GM12878 (cell line): ENCODE measurements at regions not wholly inside any gene's neighbourhood (a gene's known extent, or its start where the extent isn't known, plus 50 kb on each side); places are given as distances from the start of the nearest gene placed in this dataset.

ENCODE experiments used
- ATAC-seq: fragments of 200-7000 bp; cut with Tn5 transposase; 3 replicates; pipeline ENCODE4 v1.9.1; 2020; ENCODE audit warnings: mild to moderate bottlenecking, moderate library complexity
- BruUV-seq: library from RNA; stranded (reverse); fragments of 400-500 nt; replicated peaks from 2 replicates; lab custom pipeline; 2021; lab: Mats Ljungman, UMichigan
- CTCF ChIA-PET: fragments of 300-600 bp; sonication (Branson Sonifier 250); formaldehyde crosslinking; extraction: SDS; loops from one replicate; lab custom pipeline; 2021; ENCODE audit warnings: inconsistent platforms; lab: Yijun Ruan, JAX
- POLR2A ChIA-PET: fragments of 350-600 bp; formaldehyde crosslinking; extraction: SDS; loops from one replicate; lab custom pipeline; 2021; ENCODE audit warnings: inconsistent platforms; lab: Charles Lee
- RAD21 ChIA-PET: fragments of 300-600 bp; sonication (Branson Sonifier 250); formaldehyde crosslinking; loops from one replicate; lab custom pipeline; 2023; ENCODE audit warnings: antibody characterized with exemption; ENCODE audit not compliant: unreplicated experiment; lab: Charles Lee
- SMC1A ChIA-PET: fragments of 300-600 bp; sonication (Branson Sonifier 250); formaldehyde crosslinking; loops from one replicate; lab custom pipeline; 2023; ENCODE audit not compliant: unreplicated experiment, uncharacterized antibody; lab: Charles Lee
- DNase-seq: peaks from one replicate; pipeline ENCODE4 v3.0.0-alpha.2; 2011; ENCODE audit warnings: low read depth, low spot score
- FAIRE-seq: peaks from 3 replicates; lab custom pipeline; 2011; peaks lifted over from hg19 to GRCh38; lab: Jason Lieb, UNC
- H2AFZ ChIP-seq: 2 replicates; pipeline ENCODE4 v1.6.0; 2011; ENCODE audit warnings: low read depth, low read length, control low read depth; ENCODE audit not compliant: control insufficient read depth
- H3K27ac ChIP-seq: 2 replicates; pipeline ENCODE4 v1.5.1; 2011; ENCODE audit warnings: control low read depth; ENCODE audit not compliant: control insufficient read depth, insufficient read depth
- H3K27me3 ChIP-seq, 2 experiments: replicated peaks in 1 of 2; 2 replicates each; pipeline versions ENCODE4 v1.6.0 to v1.6.1; 2011; ENCODE audit warnings: low read length in 1 of 2; ENCODE audit not compliant: control insufficient read depth in 2 of 2, insufficient read depth in 2 of 2
- H3K36me3 ChIP-seq, 2 experiments: 2 replicates each; pipeline ENCODE4 v1.5.1; 2011; ENCODE audit warnings: low read length in 1 of 2; ENCODE audit not compliant: control insufficient read depth in 2 of 2, insufficient read depth in 2 of 2
- H3K4me1 ChIP-seq: 2 replicates; pipeline ENCODE4 v1.6.1; 2011; ENCODE audit warnings: mild to moderate bottlenecking, low read length, moderate library complexity, mixed read lengths; ENCODE audit not compliant: control insufficient read depth, insufficient read depth
- H3K4me2 ChIP-seq: 2 replicates; pipeline ENCODE4 v1.6.0; 2011; ENCODE audit warnings: control low read depth; ENCODE audit not compliant: control insufficient read depth, insufficient read depth
- H3K4me3 ChIP-seq: fragments of 200-600 bp; sonication (generic); 2 replicates; pipeline ENCODE4 v1.5.1; 2016
- H3K79me2 ChIP-seq: 2 replicates; pipeline ENCODE4 v1.6.0; 2011; ENCODE audit warnings: low read length; ENCODE audit not compliant: control insufficient read depth, insufficient read depth
- H3K9ac ChIP-seq: 2 replicates; pipeline ENCODE4 v1.8.0; 2011; ENCODE audit warnings: low read length, control low read depth, mixed read lengths; ENCODE audit not compliant: control insufficient read depth, insufficient read depth
- H3K9me3 ChIP-seq: replicated peaks from 3 replicates; pipeline ENCODE4 v1.5.1; 2011; ENCODE audit warnings: mild to moderate bottlenecking, low read length; ENCODE audit not compliant: control insufficient read depth, insufficient read depth
- H4K20me1 ChIP-seq: 2 replicates; pipeline ENCODE4 v1.6.0; 2011; ENCODE audit not compliant: control insufficient read depth, insufficient read depth
- ASH2L ChIP-seq: fragments of 300-600, 200-600 bp; sonication (generic); IDR thresholded peaks from 2 replicates; pipeline ENCODE4 v1.6.1; 2017; ENCODE audit warnings: low read depth, mild to moderate bottlenecking, borderline replicate concordance
- SIN3A ChIP-seq: IDR thresholded peaks from 2 replicates; pipeline ENCODE4 v1.6.1; 2012; ENCODE audit warnings: low read depth, low read length, improper control_type of control experiment
- ZSCAN29 ChIP-seq: fragments of 450-650 bp; IDR thresholded peaks from 2 replicates; pipeline ENCODE4 v1.6.1; 2017; ENCODE audit warnings: mild to moderate bottlenecking, moderate library complexity
- WGBS: methylation state at CpG from one replicate; pipeline ENCODE4 v1.1.6; 2016; ENCODE audit warnings: low lambda C conversion rate; ENCODE audit not compliant: insufficient replicate concordance, insufficient coverage; ENCODE audit errors: missing lambda C conversion rate; 5-methylcytosine and 5-hydroxymethylcytosine counted together
- in situ Hi-C: fragments of 300-500 bp; cut with MboI; formaldehyde crosslinking; loops from 9 replicates; pipeline ENCODE4 v1.14.3; 2018; ENCODE audit warnings: mixed read lengths
- intact Hi-C: fragments of 100-400 bp; cut with micrococcal nuclease; formaldehyde crosslinking; loops from one replicate; pipeline ENCODE4 v1.14.2; 2022; ENCODE audit not compliant: unreplicated experiment

- ChIA-PET RAD21 (no interaction called here), SMC1A (no interaction called here), CTCF (no interaction called here), POLR2A (no interaction called here)
- Histone ChIP-seq H3K9me3 (no peaks in the 10 kb centered on the region), H4K20me1 (no peaks in the 10 kb centered on the region), H3K36me3 (no peaks in the 10 kb centered on the region), H2AFZ (no peak overlapping the region), H3K9ac (no peak overlapping the region), H3K27me3 (no peaks in the 10 kb centered on the region; a peak in 2 of 4 replicates), H3K4me1 (no peaks in the 10 kb centered on the region), H3K4me3 (no peak overlapping the region), H3K4me2 (no peak overlapping the region), H3K27ac (no peak overlapping the region), H3K79me2 (no peaks in the 10 kb centered on the region)
- no peak for FAIRE-seq
- intact Hi-C loops (no loop called here), in situ Hi-C loops (no loop called here)
- no peak for DNase-seq
- 33% methylated on average over 26 of the region's 26 CpGs for WGBS
- ATAC-seq, result no peak
- BruUV-seq, result no TSS peak
- TF ChIP-seq ASH2L (no peak), SIN3A (no peak)
Observed at GRCh38 chr5:1948663-1949191, 66.0 kb upstream of the IRX4 start.

GRCh38 chr5:1948111-1948510, 65.4 kb upstream of the IRX4 start:
- RAD21 ChIA-PET, result no interaction called here
- no peak for ATAC-seq

More at GRCh38 chr5:1948111-1948510, 65.4 kb upstream of the IRX4 start:
- H3K27me3 ChIP-seq, result no peaks in the 10 kb centered on the region; a peak in 2 of 4 replicates
- no peak overlapping the region for H3K9ac ChIP-seq
- CTCF ChIA-PET, result no interaction called here
- BruUV-seq, result no TSS peak
- 36% methylated on average over 10 of the region's 10 CpGs for WGBS
- POLR2A ChIA-PET, result no interaction called here
- H3K4me1 ChIP-seq, result no peaks in the 10 kb centered on the region
- intact Hi-C loops (no loop called here), in situ Hi-C loops (no loop called here)
- no peaks in the 10 kb centered on the region for H3K79me2 ChIP-seq
- FAIRE-seq (no peak), DNase-seq (no peak)
- H3K4me3 ChIP-seq, result no peak overlapping the region
- H2AFZ ChIP-seq, result no peak overlapping the region
- no peaks in the 10 kb centered on the region for H4K20me1 ChIP-seq
- no peaks in the 10 kb centered on the region for H3K36me3 ChIP-seq
- no peak overlapping the region for H3K4me2 ChIP-seq
- SMC1A ChIA-PET, result no interaction called here
- no peak overlapping the region for H3K27ac ChIP-seq
- H3K9me3 ChIP-seq, result no peaks in the 10 kb centered on the region
- TF ChIP-seq ZSCAN29, result no peak
- TF ChIP-seq, all 136 proteins: peak for 0
